GM18870 (cell line): ENCODE measurements at regions not wholly inside any gene's neighbourhood (a gene's known extent, or its start where the extent isn't known, plus 50 kb on each side); places are given as distances from the start of the nearest gene placed in this dataset.

Experiments
- ATAC-seq: cut with Tn5 transposase; IDR thresholded peaks from one replicate; pipeline ENCODE4 v1.9.1; 2021; ENCODE audit warnings: moderate library complexity; ENCODE audit not compliant: unreplicated experiment

- ATAC-seq, result no peak
Measured at GRCh38 chr10:44244745-44245600, 139.9 kb downstream of the CXCL12 start.

GRCh38 chr10:44243851-44244510 is 140.9 kb downstream of the CXCL12 start:
- ATAC-seq, result no peak

DNA sequence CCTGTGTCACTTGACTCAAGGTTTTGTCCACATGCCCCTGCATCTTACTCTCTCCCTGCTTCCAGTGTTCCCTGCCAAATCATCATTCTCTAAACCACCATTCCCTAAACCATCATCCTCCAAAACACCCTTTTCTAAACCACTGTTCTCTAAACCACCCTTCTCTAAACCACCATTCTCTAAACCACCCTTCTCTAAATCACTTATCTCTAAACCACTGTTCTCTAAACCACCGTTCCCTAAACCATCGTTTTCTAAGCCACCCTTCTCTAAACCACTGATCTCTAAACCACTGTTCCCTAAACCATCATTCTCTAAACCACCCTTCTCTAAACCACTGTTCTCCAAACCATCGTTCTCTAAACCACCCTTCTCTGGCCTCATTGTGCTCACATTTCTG is 142.1 kb downstream of the CXCL12 start:
- no peak for ATAC-seq

- no peak for ATAC-seq
Measured at GRCh38 chr10:44242091-44242490, 142.8 kb downstream of the CXCL12 start.

DNA sequence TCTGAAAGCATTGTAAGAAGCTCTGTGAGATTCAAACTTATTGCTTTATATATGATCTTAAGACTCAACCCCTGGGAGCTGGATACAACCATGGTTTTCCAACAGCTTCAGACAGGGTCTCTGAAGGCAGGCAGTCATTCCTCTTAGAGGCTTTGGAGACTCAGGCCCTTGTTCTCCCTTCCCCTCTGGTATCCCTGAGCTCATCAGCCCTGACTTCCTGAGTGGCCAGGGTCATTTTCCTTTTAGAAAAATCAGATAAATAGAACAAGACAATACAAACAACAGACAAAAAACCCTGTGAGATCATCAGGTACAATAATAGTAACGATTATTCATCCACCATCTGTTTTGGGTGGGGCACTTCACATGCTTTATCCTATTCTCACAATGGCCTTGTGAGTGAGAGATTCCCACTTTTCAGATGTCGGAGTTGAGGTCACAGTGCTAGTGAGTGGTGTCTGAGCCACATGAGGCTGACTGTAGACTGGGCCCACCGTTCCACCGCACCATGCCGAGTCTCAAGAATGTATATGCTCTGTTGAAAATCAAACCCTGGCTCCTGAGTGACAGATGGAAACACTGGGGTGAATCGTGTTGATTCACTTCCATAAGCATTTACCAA is 144.2 kb downstream of the CXCL12 start:
- no peak for ATAC-seq

- ATAC-seq, result no peak
Measured at GRCh38 chr10:44238212-44238611, 146.7 kb downstream of the CXCL12 start.

DNA sequence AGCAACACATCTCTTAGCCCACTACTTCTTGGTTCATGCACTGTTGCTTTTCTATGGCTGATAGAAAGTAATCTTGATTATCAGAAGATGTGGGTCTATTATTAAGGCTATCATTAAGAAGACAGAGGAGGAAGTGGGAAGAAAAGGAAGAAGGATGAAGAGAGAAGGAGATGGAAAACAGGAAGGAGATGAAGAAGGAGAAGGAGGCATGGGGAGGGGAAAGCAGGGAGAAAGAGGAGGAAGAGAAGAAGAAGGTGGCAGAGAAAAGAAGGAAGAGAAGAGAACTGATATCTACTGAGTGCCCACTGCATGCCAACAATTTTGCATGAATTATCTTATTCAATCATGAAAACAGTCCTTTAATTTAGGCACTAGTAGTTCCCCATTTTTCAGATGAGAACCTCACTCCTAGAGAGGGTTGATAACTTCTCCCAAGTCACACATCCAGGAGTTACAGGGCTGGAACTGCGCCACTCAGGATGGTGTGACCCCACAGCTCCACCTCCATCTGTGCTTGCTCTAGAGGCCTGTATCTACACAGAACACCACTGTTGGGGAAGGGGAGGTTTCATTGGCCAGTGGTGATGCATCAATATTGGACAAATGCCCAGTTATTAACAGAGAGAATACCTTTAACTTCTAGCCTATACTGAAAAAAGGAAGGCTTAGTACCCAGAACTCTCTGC is 147.4 kb downstream of the CXCL12 start:
- no peak for ATAC-seq

DNA sequence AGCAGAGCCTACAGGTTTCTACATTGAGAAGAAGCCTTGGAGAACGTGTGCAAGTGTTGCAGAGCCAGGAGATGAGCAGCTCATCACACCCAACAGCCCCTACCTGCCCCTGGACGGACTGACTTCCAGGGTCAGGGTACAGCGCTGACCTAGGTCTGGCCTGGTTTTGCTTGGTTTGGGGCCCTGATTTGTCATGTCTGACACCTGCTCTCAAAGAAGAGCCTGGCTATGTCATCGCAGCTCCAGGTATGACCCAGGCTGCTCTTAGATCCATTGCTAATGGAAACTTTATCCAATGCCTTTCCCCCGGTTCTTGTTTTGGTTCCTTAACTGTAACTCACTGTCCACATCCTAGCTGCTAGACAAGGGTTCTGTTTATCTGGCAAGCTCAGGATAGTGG is 149.5 kb downstream of the CXCL12 start:
- no peak for ATAC-seq

DNA sequence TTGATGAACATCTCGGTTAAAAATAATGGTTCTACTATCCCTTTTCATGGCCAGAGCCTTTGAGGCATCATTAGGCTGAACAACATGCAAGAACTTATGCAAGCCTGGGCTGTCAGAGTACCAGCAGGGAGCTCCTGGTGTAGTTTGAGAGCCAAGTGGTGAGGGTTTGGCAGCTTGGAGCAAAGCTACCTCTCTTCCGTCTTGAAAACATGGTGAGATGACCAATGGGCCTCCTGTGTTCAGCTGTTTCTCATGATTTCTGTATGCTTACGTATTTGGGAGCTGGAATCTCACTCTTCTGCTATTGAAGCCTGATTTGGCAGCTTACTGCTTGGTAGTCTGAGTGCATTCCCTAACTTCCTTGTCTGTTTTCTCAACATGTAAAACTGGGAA is 150.4 kb downstream of the CXCL12 start:
- ATAC-seq, result no peak

- no peak for ATAC-seq
Measured at GRCh38 chr10:44233561-44234482, 151.1 kb downstream of the CXCL12 start.

GRCh38 chr10:44217274-44217820 is 167.6 kb downstream of the CXCL12 start:
- no peak for ATAC-seq

GRCh38 chr10:44216073-44216472 is 168.8 kb downstream of the CXCL12 start:
- no peak for ATAC-seq

- no peak for ATAC-seq
Measured at GRCh38 chr10:44209811-44210210, 175.1 kb downstream of the CXCL12 start.

- ATAC-seq, result no peak
Measured at GRCh38 chr10:44207160-44207559, 177.7 kb downstream of the CXCL12 start.

DNA sequence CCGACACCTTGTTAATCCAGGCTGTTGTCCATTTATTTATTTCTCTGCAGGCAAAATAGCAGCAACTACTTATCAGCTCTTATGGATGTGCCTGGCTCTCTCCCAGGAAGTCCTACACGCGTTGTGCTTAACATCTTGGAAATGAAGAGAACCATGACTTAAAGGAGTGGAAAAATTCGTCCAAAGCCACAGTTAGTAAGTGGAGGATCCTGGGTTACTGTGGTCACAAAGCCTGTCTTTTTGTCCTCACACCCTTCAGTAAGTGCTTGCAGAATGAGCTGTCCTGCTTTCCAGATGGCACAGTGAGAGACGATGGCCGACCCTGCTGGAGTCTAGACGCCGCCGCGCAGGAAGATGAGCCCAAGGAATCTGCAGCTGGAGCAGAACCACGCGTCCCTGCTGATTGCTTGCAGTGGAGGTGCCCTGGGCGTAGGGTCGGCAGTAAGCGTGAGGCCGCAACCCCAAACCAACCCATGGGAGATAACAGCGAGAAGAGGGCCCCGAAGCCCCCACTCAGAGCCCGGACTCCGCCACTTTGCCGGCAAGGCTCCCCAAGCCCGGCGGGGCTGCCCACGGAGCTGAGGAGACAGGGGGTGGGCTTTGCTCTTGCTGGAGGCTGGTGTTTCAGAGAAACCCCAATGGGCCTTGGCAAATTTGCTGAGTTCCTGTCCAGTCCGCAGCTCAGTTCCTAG is 178.6 kb downstream of the CXCL12 start:
- no peak for ATAC-seq

DNA sequence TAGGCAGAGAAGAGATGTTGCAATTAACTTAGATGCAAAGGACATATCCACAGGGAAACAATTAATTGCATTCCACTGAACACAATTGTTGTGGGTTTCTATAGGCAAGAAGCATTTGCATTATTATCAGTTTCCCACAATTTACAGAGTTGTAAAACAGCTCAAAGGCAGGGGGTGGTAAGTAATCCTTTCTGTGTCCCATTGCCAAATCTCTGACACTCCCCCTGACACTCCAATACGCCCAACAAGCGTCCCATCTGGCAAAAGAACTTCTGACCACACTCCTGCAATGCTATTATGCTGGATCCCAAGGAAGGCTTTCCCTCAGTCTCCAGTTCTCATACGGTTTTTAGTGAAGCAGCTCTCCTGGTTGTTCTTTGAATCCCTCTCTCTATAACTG is 179.8 kb downstream of the CXCL12 start:
- ATAC-seq, result no peak

GRCh38 chr10:44203535-44203934 is 181.4 kb downstream of the CXCL12 start:
- ATAC-seq, result no peak

DNA sequence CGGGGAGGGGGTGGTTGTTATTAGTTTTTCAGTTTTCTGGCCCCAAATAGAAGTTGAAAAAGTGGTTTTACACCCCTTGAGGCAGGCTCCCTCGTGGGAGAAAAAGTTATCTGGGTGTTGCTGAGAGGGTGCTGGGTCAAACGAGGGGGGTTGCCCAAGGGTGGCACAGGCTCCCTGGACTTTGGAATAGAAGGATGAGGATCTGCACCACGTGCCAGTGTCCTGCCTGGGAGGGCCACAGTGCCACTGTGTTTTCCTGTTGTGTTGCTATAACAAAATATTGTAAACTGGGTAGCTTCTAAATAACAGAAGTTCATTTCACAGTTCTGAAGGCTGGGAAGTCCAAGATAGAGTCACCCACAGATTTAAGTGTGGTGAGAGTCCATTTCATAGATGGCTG is 181.9 kb downstream of the CXCL12 start:
- ATAC-seq, result no peak

- ATAC-seq, result no peak
Measured at GRCh38 chr10:44201656-44202055, 183.2 kb downstream of the CXCL12 start.
